HepG2 (cell line): ENCODE measurements at regions not wholly inside any gene's neighbourhood (a gene's known extent, or its start where the extent isn't known, plus 50 kb on each side); places are given as distances from the start of the nearest gene placed in this dataset.
A peak's percentile ranks its signal among the peaks of the same experiment; 100 is the strongest.

ENCODE experiments used
- ATAC-seq: fragments of 200-7000 bp; cut with Tn5 transposase; 3 replicates; pipeline ENCODE4 v1.9.1; 2020; ENCODE audit warnings: mild to moderate bottlenecking, moderate library complexity
- BruUV-seq: library from RNA; stranded (reverse); fragments of 400-500 nt; replicated peaks from 2 replicates; lab custom pipeline; 2021; lab: Mats Ljungman, UMichigan
- CTCF ChIA-PET: fragments of 300-600 bp; formaldehyde crosslinking; extraction: SDS; loops from one replicate; lab custom pipeline; 2021; ENCODE audit warnings: low total read pairs, inconsistent platforms, low intra/inter-chr PET ratio; lab: Yijun Ruan, JAX
- POLR2A ChIA-PET: fragments of 350-600 bp; sonication (Branson Sonifier 250); formaldehyde crosslinking; loops from one replicate; lab custom pipeline; 2020; ENCODE audit warnings: antibody characterized with exemption, inconsistent platforms; lab: Yijun Ruan, JAX
- DNase-seq: peaks from one replicate; pipeline ENCODE4 v3.0.0-alpha.2; 2015; ENCODE audit warnings: low spot score
- FAIRE-seq: peaks from 3 replicates; lab custom pipeline; 2011; peaks lifted over from hg19 to GRCh38; lab: Jason Lieb, UNC
- H2AFZ ChIP-seq: one replicate; pipeline ENCODE4 v1.6.1; 2011; ENCODE audit warnings: low read length, inconsistent platforms
- H3K27ac ChIP-seq: fragments of 300-600 bp; 3 replicates; pipeline ENCODE4 v1.8.0; 2011; ENCODE audit warnings: mixed run types, mild to moderate bottlenecking, mixed read lengths, low read length, inconsistent platforms; ENCODE audit not compliant: insufficient read depth; ENCODE audit errors: extremely low read length
- H3K27me3 ChIP-seq, 2 experiments: fragments of 200-600 bp in 1 of 2; 2 replicates in 1 of 2; 3 replicates in 1 of 2; pipeline versions ENCODE4 v1.6.0 to v1.8.0; 2011; ENCODE audit warnings: low read length in 2 of 2, mild to moderate bottlenecking in 2 of 2, moderate library complexity in 2 of 2, inconsistent platforms in 1 of 2; ENCODE audit not compliant: insufficient read depth in 2 of 2, control insufficient read depth in 1 of 2
- H3K36me3 ChIP-seq, 2 experiments: fragments of 200-600 bp in 1 of 2; replicated peaks in 1 of 2; 2 replicates in 1 of 2; 3 replicates in 1 of 2; pipeline versions ENCODE4 v1.5.1 to v1.8.0; 2011; ENCODE audit warnings: low read length in 2 of 2, inconsistent platforms in 1 of 2; ENCODE audit not compliant: insufficient read depth in 2 of 2, control insufficient read depth in 1 of 2
- H3K4me1 ChIP-seq: 2 replicates; pipeline ENCODE4 v1.5.1; 2012; ENCODE audit warnings: low read length, inconsistent platforms; ENCODE audit not compliant: insufficient read depth
- H3K4me2 ChIP-seq: 2 replicates; pipeline ENCODE4 v1.6.0; 2011; ENCODE audit warnings: low read depth, low read length, inconsistent platforms
- H3K4me3 ChIP-seq, 3 experiments: fragments of 200-600 bp in 1 of 3; sonication (generic), shearing (Covaris generic) in 1 of 3; replicated peaks in 1 of 3; 2 replicates each; pipeline ENCODE4 v1.5.1; 2011 to 2016; ENCODE audit warnings: low read length in 3 of 3, inconsistent platforms in 2 of 3, low read depth in 2 of 3, mild to moderate bottlenecking in 2 of 3, control low read depth in 1 of 3, mixed read lengths in 1 of 3; ENCODE audit not compliant: insufficient read depth in 1 of 3
- H3K79me2 ChIP-seq: one replicate; pipeline ENCODE4 v1.6.1; 2011; ENCODE audit warnings: low read length, inconsistent platforms; ENCODE audit not compliant: insufficient read depth
- H3K9ac ChIP-seq: 2 replicates; pipeline ENCODE4 v1.6.0; 2011; ENCODE audit warnings: mild to moderate bottlenecking, low read depth, low read length, inconsistent platforms; ENCODE audit not compliant: insufficient read depth
- H3K9me3 ChIP-seq: 2 replicates; pipeline ENCODE4 v1.5.1; 2012; ENCODE audit warnings: mild to moderate bottlenecking, low read length
- H4K20me1 ChIP-seq: 2 replicates; pipeline ENCODE4 v1.6.0; 2011; ENCODE audit warnings: inconsistent platforms, mild to moderate bottlenecking, low read length, moderate library complexity; ENCODE audit not compliant: insufficient read depth
- CENPX ChIP-seq: sonication (generic); formaldehyde crosslinking; IDR thresholded peaks from 2 replicates; pipeline ENCODE4 v1.9.0; 2021; ENCODE audit warnings: mild to moderate bottlenecking, missing genetic modification reagents, moderate library complexity
- HDAC2 ChIP-seq: sonication (generic); formaldehyde crosslinking; IDR thresholded peaks from 2 replicates; pipeline ENCODE4 v1.4.0; 2020; ENCODE audit warnings: missing genetic modification reagents
- HIVEP1 ChIP-seq: sonication (generic); formaldehyde crosslinking; IDR thresholded peaks from 2 replicates; pipeline ENCODE4 v1.4.0; 2020; ENCODE audit warnings: mild to moderate bottlenecking, missing genetic modification reagents
- MAFK ChIP-seq, 2 experiments: IDR thresholded peaks in 1 of 2; conservative IDR thresholded peaks in 1 of 2; 2 replicates each; pipeline ENCODE4 v1.6.1; 2011; ENCODE audit warnings: improper control_type of control experiment in 2 of 2, low read length in 2 of 2
- ZNF234 ChIP-seq: sonication (generic); formaldehyde crosslinking; conservative IDR thresholded peaks from 2 replicates; pipeline ENCODE4 v1.5.1; 2020; ENCODE audit warnings: mild to moderate bottlenecking, missing genetic modification reagents
- ZNF564 ChIP-seq: sonication (generic); formaldehyde crosslinking; IDR thresholded peaks from 2 replicates; pipeline ENCODE4 v1.8.1; 2023; ENCODE audit warnings: mild to moderate bottlenecking, missing genetic modification reagents
- WGBS: methylation state at CpG from one replicate; pipeline ENCODE4 v1.1.6; 2017; ENCODE audit warnings: low lambda C conversion rate; 5-methylcytosine and 5-hydroxymethylcytosine counted together
- in situ Hi-C: cut with HindIII; loops from 2 replicates; pipeline ENCODE4 v1.10.0; 2017; ENCODE audit warnings: low pct_unique_long_range_greater_than_20kb; ENCODE audit not compliant: extremely low pct_ligation_motif_present
- intact Hi-C: fragments of 100-400 bp; cut with micrococcal nuclease; formaldehyde crosslinking; loops from one replicate; pipeline ENCODE4 v1.10.0; 2022; ENCODE audit not compliant: unreplicated experiment
- TF ChIP-seq, protein P1 (sequence below): sonication (generic); formaldehyde crosslinking; IDR thresholded peaks from 2 replicates; pipeline ENCODE4 v1.4.0; 2020; ENCODE audit warnings: missing genetic modification reagents

DNA sequence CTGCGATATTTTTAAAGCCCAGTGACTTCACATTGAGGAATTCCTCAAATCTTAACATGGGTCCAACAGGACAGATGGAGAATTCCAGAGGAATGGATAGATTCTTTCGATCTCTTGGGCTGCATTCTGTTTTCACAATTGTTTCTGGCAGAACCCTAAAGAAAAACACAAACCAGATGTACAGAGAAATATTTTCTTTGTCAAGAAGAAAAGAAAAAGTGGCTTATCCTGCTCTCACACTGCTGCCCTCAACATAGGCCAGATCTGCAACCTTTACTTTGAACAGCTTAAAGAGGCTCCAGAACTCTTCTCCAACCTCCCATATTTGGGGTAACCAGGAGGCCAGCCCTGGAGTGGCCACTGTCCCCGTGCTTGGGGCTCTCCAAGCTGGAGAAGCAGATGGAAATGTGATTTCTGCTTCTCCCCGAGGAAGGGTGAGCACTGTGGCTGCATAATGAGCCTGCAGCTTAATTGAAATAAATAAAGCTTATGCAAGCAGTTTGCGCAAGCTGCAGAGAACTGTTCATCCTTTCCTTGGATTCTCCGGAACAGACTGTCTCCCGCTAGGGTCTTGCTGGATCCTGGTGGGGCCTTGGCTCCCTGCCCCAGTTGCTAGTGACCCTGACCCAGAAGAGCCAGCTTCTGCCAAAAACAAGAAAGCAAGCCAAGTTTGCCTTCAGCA, 453.2 kb upstream of the PROK2 start:
- intact Hi-C loops (no loop called here), in situ Hi-C loops (no loop called here)
- Histone ChIP-seq H3K4me2 (no peak overlapping the region), H3K27ac (no peak overlapping the region), H2AFZ (no peak overlapping the region), H3K27me3 (peaks cover 0 to 2% of the 10 kb centered on the region in 2 experiments; a peak in 1 of 5 replicates), H3K9me3 (no peaks in the 10 kb centered on the region), H4K20me1 (no peaks in the 10 kb centered on the region), H3K36me3 (no peaks in the 10 kb centered on the region), H3K4me1 (no peaks in the 10 kb centered on the region), H3K4me3 (no peak overlapping the region), H3K79me2 (no peaks in the 10 kb centered on the region), H3K9ac (no peak overlapping the region)
- DNase-seq (no peak), ATAC-seq (no peak), FAIRE-seq (no peak)
- WGBS: 40% methylated on average over 7 of the region's 7 CpGs
- no TSS peak for BruUV-seq
- POLR2A ChIA-PET: no interaction called here
- CTCF ChIA-PET: no interaction called here
- TF ChIP-seq MAFK (conservative IDR thresholded peaks at IDR 0.05 in 1 of 2, IDR thresholded peaks at IDR 0.05 in 1 of 2; ENCODE audit: low read length in 2 of 2): peak in 1 of 2 experiments; percentile 38; a peak in 2 of 4 replicates
- no peak for TF ChIP-seq ZNF234 (CRISPR knock-in tag)

DNA sequence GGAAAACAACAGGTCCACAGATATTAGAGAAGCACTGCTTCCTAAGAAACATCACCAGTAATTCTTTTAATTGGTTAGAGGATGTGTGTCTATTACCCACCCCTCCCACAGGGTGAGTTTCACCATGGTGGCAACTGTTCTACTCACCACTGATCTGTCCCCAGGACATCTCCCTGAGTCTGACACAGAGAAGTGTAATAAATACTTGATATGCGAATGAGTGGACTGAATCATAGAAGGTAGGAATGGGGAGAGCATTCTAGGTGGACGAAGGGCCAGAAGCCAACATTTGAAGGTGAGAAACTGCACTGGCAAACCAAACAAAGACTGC, 452.7 kb upstream of the PROK2 start:
- BruUV-seq: no TSS peak
- no peak overlapping the region for H3K9ac ChIP-seq
- no peak for DNase-seq
- H3K79me2 ChIP-seq: no peaks in the 10 kb centered on the region
- TF ChIP-seq HDAC2: no peak
- TF ChIP-seq HIVEP1 (CRISPR knock-in tag): no peak
- TF ChIP-seq ZNF564: no peak
- no peak for TF ChIP-seq CENPX (CRISPR knock-in tag)
- TF ChIP-seq, protein P1, sequence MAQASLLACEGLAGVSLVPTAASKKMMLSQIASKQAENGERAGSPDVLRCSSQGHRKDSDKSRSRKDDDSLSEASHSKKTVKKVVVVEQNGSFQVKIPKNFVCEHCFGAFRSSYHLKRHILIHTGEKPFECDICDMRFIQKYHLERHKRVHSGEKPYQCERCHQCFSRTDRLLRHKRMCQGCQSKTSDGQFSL: no peak
- no peak overlapping the region for H3K27ac ChIP-seq
- intact Hi-C loops (no loop called here), in situ Hi-C loops (no loop called here)
- H3K27me3 ChIP-seq: peaks cover 0 to 2% of the 10 kb centered on the region in 2 experiments; a peak in 1 of 5 replicates
- H4K20me1 ChIP-seq: no peaks in the 10 kb centered on the region
- no peaks in the 10 kb centered on the region for H3K36me3 ChIP-seq
- no peaks in the 10 kb centered on the region for H3K4me1 ChIP-seq
- ATAC-seq: no peak
- H3K4me2 ChIP-seq: no peak overlapping the region
- no peak overlapping the region for H2AFZ ChIP-seq
- ChIA-PET POLR2A (no interaction called here), CTCF (no interaction called here)
- 23% methylated on average over 2 of the region's 2 CpGs for WGBS
- H3K9me3 ChIP-seq: no peaks in the 10 kb centered on the region
- FAIRE-seq: no peak
- no peak overlapping the region for H3K4me3 ChIP-seq
